ENCODE measurements at regions not wholly inside any gene's neighbourhood (a gene's known extent, or its start where the extent isn't known, plus 50 kb on each side); places are given as distances from the start of the nearest gene placed in this dataset.

GRCh38 chr7:53418834-53419482, 383.5 kb downstream of the POM121L12 start:
- no peak for TF ChIP-seq CTCF (IDR thresholded peaks at IDR 0.05)
- ATAC-seq (ENCODE audit: low FRiP score) (no peak), DNase-seq (ENCODE audit: low spot score) (no peak)

DNA sequence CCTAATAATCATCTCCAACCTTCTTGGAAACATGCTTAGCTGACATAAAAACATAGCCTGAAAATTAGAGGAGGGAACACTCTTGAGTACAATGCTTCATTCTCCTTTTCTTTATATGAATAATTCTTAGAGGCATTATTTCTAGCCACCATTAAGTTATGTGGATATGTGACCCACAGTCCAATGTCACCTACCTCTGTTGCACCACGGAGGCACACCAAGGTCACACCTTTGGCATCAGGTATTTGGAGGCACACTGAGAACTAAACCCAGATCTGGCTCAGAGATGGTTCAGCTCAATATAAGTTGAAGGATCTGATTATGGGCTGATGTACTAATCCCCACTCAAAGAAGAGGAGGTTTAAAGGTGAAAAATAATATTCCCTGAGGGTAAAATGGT, 385.1 kb downstream of the POM121L12 start:
- TF ChIP-seq CTCF (IDR thresholded peaks at IDR 0.05): no peak
- DNase-seq (ENCODE audit: low spot score) (no peak), ATAC-seq (ENCODE audit: low FRiP score) (no peak)

DNA sequence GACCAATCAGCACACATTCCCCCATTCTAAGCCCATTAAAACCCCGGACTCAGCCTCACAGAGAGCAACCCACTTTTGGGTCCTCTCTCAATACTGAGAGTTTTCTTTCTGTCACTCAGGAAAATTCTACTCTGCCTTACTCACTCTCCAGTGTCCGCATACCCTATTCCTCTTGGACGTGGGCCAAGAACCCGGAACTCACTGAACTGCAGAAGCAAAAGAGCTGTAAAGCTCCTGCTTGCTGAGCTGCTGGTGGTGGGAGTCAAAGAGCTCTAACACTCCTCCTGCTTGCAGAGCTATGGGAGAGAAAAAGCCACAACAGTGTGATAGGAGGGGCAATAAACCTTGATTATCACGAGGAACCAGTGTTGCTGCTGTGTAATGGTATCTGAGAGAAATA, 386.9 kb downstream of the POM121L12 start:
- ATAC-seq (ENCODE audit: low FRiP score): no peak
- no peak for TF ChIP-seq CTCF (IDR thresholded peaks at IDR 0.05)
- no peak for DNase-seq (ENCODE audit: low spot score)

GRCh38 chr7:53426145-53426750, 390.8 kb downstream of the POM121L12 start:
- DNase-seq (ENCODE audit: low spot score) (no peak), ATAC-seq (ENCODE audit: low FRiP score) (no peak)
- TF ChIP-seq CTCF (IDR thresholded peaks at IDR 0.05): no peak

GRCh38 chr7:53428045-53428444, 392.6 kb downstream of the POM121L12 start:
- ATAC-seq (ENCODE audit: low FRiP score) (no peak), DNase-seq (ENCODE audit: low spot score) (no peak)
- TF ChIP-seq CTCF (IDR thresholded peaks at IDR 0.05): no peak

DNA sequence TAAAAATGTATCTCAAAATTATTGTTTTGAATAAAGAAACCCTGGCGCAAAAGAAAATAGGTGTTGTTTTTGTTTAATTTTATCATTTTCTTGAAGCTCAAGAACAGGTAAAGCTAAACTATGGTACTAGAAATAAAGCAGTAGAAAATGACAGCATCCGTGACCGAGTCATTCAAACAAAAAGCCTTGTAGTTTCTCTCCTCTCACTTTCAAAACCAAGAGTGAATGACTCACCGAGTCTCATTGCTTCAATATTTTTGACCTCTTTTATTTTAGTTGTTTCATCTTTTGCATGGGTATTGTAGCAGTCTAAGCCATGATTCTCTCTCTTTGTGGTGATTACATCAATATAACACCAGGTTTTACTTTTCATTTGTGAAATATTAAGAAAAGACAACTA, 396.5 kb downstream of the POM121L12 start:
- ATAC-seq (ENCODE audit: low FRiP score): no peak
- DNase-seq (ENCODE audit: low spot score): no peak
- no peak for TF ChIP-seq CTCF (IDR thresholded peaks at IDR 0.05)

- ATAC-seq (ENCODE audit: low FRiP score): no peak
- DNase-seq (ENCODE audit: low spot score): no peak
- no peak for TF ChIP-seq CTCF (IDR thresholded peaks at IDR 0.05)
Measured at GRCh38 chr7:53437336-53437735, 401.9 kb downstream of the POM121L12 start.

All from omental fat pad (tissue), 3 donors.